ENCODE measurements at regions not wholly inside any gene's neighbourhood (a gene's known extent, or its start where the extent isn't known, plus 50 kb on each side); places are given as distances from the start of the nearest gene placed in this dataset.

DNA sequence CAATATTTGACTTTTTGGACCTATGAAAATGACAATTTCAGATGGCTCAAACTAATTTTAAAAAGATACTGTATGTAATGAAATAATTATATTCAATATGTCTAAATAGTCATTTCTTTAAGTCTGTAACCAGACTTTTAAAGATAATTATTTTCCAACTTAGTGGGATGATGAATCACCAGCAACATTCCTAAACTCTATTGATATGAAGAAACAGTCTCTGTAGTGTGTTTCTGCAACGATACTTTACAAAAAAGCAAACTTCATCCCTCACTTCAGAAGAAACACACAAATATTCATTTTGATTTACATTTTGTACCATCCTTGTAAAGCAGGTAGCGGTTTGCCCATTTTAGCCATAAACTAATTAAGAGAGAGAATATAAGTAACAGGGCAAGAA lies 417.4 kb downstream of the EFNB2 start:
- no peak for DNase-seq
- intact Hi-C loops (cut with DNase I), result no loop called here

DNA sequence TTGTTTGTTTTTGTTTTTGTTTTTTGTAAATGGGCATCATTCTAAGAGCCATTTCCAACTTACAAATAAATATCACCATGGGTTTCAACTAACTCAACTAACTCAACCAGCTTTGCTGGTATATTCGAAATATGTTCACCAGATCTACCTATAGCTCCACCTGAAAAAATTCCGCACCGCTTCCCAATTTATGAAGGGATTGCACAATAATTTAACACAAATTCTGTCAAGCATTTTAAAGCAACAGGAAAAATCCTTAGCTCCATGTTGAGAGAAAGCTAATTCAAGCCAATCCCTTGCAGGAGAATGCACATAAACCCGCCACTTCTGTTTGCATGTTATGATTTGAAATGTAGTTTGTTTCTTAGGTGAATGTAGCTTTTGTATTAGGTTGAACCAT lies 417.8 kb downstream of the EFNB2 start:
- DNase-seq, result no peak
- intact Hi-C loops (cut with DNase I), result no loop called here

DNA sequence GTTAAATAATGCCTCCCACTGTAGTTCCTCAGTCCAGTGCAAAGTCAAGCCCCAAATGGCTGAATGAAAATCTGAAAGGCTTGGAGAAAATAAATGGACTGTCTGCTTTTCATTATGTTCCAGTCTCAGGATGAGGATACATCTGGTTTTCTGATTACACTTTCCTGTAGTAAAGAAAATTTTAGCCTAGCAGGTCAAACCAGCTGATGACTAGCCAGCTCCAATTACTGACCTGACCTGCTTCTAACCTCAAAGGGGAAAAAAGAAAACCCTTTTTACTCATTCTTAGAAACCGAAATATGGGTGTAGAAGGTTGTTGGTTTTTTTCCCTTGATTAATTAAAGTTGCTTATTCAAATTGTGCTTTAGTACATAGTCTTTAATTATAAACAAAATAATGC lies 418.4 kb downstream of the EFNB2 start:
- DNase-seq, result no peak
- intact Hi-C loops (cut with DNase I), result no loop called here

DNA sequence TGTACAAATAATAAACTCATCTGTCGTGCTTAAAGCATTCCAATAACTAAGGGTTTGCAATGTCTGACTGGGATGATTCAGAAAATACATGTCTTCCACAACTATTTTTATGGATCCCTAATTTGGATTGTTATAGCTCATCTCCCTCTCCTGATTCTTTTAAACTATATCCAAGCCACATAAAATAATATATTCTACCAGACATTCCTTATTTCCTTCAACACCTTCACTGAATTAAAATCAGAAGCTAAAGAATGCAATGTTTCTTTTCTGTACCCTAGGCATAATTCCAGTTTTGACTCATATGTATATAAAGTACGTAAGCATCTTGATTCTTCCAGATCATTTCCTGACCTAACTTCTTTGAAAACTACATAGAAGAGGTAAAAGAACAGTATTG lies 420.4 kb downstream of the EFNB2 start:
- DNase-seq, result no peak
- intact Hi-C loops (cut with DNase I), result no loop called here

DNA sequence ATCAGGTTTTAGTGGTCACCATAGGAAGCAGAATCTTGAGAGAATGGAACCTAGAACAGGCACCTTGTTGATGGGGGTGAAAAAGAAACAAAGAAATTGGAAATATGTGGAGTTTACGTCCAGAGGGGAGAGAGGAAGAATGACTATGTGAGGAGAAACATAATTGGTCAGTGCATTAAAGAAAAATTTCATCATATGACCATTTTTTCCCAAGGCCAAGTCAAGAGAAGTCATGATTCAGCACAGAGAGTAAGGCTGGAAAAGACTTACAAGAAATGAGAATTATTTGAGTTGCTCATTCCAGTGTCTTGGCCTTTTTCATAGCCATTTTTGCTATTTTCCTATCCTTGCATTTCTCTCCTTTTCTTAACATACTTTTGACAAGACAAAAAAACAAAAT lies 421.7 kb downstream of the EFNB2 start:
- DNase-seq, result no peak
- intact Hi-C loops (cut with DNase I), result no loop called here

DNA sequence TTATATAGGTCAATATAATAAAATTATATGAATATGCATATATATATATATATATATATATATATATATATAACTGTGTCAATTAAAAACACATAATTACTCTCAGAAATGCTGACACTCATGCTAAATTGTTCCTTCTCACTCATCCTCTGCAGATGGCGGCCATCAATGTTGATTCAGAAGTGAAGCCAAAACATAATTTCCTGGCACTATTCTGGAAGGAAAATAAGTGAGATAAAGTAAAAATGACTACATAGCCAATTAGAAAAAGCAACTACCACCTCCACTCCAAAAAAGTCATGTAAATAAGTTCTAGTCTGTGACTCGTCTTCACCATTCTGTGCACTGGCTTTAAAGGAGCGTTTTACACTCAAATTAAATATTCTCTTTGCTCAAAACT lies 423.3 kb downstream of the EFNB2 start:
- intact Hi-C loops (cut with DNase I), result no loop called here
- no peak for DNase-seq

DNA sequence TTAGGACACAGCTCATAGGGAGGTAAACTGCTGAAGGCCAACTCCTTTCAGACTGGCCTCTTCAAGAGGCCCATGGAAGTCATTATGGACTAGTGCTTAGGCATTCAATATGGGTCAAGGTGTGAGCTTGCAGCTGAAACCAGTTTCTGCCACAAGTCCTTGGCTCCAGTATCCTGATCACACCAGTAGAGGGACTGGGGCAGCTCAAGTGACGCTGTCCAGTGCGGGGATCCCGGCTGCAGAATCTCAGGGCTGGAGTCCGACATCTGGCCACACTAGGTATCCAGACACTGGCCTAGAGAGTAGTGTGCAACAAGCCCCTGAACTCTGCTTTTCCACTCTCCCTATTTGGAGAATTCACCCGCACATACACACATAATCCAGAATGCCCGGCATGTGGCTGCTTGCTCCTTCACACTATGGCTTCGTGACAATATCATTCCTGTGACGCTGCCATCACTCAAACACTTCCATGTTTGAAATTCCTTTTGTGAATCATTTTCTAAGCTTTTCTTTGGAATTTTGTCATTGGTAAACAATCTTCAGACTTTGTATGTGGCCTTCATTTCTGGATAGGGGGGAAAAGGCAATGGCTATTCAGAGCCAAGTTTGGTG lies 425.1 kb downstream of the EFNB2 start:
- intact Hi-C loops (cut with DNase I), result no loop called here
- no peak for DNase-seq

DNA sequence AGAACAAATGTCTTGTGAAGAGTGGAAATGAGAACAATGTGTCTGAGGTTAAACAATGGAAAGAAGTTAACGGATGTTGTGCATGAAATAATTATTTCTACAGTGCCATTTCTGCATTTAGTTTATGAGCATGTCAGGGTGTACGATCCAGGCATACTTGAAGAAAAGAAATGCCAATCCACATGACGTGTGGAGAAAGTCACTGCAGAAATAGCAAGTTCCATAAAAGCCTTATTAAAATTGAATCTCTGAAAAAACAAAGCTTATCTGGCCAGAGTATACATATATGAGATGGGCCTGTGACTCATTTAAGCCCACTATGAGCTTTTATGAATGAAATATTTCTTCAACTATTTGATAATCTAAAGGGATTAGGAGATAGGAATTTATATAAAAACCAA lies 426.1 kb downstream of the EFNB2 start:
- DNase-seq, result no peak
- intact Hi-C loops (cut with DNase I), result no loop called here

DNA sequence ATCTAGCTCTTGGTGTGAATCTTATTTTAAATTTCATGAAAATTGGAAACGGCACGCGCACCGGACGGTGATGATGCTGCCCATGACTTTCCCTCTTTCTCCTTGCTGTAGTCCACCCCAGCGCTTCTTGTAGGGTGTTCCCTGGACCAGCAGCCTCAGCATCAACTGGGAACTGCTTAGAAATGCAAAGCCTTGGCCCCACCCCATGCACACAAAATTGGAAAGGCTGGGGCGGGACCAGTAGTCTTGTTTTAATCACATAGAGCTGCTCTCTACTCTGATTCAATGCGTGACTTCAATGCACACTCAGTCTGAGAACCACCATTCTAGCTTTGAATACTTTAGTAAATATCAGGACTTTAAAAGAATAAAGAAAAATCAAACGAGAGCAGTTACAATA lies 427.1 kb downstream of the EFNB2 start:
- intact Hi-C loops (cut with DNase I), result no loop called here
- DNase-seq, result no peak

DNA sequence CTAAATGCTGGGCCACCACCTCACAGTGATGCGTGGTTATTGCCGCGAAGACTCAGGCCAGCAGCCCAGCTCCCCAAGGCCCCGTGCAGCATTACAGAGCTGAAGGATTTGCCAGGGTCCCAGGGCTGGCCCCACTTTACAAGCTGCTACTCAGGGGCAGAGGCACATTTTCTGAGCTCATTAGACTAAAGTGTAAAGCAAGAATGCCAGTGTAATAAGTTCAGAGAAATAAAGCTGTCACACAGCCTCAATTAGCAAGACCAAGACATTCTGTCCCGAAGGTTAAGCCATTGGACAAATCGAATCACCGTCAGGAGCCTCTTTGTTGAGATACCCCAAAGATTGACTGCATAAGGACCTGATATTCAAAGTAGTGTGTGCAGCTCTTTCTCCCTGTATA lies 428.4 kb downstream of the EFNB2 start:
- intact Hi-C loops (cut with DNase I), result no loop called here
- DNase-seq, result no peak

DNA sequence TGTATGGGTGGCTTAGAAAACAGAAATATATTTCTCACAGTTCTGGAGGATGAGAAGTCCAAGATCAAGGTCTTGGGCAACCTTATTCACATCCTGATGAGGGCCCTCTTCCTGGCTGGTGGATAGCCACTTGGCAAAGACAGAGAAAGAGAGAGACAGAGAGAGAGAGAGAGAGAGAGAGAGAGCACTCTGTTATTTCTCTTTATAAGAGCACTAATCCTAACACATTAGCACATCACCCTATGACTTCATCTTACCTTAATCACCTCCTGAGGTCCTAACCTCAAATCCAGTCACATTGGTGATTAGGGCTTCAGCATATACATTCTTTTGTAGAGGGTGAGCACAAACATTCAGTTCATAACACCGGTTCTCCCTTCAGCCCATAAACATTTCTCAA lies 430.3 kb downstream of the EFNB2 start:
- intact Hi-C loops (cut with DNase I), result no loop called here
- no peak for DNase-seq

DNA sequence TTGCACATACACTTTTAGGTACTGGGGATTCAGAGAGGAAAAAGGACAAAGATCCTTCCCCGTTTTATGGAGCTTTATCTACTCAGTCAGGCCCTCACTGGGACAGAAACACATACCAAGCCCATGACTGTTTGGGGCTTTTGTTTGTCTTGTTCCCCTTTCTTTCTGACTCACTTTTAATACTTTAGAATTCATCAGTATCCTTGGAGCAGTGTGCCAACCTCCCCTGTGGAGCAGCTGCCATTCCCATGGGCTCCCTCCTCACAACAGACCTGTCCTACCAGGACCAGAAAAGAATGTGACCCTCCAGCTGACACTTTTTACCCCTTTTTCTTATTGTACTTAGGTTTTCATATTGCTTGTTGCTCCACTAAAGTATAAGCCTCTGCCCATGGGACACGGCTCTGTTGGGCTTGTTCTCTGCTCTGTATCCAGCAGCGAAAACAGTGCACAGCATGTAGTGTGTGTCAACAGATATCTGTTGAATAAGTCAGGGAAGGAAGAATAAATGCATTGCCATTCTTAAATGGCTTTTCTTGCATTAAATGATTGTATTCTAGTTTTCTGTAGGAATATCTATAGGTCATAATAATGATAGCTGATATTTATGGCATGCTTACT lies 431.1 kb downstream of the EFNB2 start:
- intact Hi-C loops (cut with DNase I), result no loop called here
- no peak for DNase-seq

DNA sequence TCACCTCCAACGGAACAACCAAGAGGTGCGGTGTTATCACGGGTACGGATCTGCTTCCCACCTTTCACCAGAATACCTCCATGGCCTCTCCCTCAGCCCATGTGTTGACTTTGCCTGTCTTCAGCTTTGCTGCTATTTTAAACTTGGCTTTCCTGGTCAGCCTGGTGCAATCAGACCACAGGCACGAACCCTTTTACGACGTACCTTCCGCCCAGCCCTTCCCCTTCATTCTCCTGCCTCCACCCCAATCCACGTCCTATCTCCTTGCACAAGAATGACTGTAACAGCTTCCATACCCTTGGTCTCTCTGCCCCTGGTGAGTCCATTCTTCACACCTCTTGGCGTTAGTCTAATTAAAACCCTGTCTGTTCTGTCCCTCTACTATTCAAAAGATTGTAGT lies 431.7 kb downstream of the EFNB2 start:
- DNase-seq, result no peak
- intact Hi-C loops (cut with DNase I), result no loop called here

DNA sequence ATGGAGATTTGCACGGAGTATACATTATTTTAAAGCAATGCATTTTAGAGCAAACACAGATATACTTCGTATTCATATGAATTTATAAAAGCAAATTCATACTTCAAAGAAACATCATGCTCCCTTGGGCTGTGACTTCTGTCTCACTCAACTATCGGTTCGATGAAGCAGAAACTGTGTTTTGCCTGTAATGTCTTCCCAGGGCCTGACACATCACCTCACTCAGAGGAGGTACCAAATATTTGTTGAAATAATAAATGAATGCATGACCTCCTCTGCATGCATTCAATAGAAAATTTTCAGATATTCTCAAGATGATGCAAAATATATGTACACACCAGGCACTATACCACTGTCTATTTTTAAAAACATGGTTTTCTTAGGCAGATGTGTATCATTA lies 432.7 kb downstream of the EFNB2 start:
- intact Hi-C loops (cut with DNase I), result no loop called here
- no peak for DNase-seq

DNA sequence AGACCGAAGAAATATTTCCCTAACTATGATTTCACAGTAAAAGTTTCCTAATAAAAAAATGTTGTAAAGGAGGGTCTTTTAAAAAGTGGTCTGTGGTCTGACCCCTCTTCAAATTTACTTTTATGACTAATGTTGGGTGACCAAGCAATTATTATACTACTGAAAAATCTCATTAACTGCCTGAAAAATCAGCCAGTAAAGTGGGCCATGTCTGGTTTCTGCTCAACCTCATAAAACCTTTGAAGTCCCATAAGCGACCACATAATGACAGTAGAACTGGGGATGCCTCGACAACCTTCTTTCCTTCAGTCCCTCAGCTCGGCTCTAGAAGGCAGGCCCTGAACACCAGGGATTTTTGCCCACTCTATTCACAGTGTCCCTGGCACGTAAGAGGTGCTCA lies 434.3 kb downstream of the EFNB2 start:
- intact Hi-C loops (cut with DNase I), result no loop called here
- DNase-seq, result no peak

DNA sequence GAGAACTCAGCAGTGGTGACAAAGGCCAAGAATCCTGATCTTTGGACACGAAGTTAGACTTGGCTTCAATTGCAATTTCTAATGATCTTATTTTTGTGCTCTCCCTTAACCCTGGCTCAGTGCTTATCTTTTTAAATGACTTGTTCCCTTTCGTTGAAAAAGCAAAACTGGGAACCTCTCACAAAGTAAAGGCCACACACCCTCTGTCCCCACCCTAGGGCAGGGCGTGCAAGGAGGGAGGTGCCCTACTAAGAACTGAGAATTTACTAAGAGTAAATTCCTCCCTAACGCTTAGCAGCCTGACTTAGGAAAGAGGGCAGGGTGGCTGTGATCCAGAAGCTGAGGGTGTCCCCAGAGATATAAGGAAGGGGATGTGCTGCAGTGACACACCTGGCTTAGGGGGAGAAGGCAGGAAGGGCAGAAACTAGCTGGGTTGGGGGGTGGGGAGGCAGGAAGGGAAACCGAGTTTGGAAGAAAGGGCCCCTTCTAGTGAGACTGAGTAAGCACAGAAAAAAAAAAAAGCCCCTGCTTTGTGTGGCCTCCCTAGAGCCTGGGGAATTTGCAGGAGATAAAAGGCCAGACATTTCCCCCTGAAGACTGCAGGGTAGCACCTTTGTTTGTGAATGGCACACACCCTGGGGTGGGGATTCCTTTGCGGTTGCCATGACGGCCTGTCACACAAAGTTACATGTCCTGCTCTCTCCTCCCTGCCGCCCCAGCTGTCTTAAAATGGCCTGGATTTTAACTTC lies 435.1 kb downstream of the EFNB2 start:
- no peak for DNase-seq
- intact Hi-C loops (cut with DNase I), result no loop called here

DNA sequence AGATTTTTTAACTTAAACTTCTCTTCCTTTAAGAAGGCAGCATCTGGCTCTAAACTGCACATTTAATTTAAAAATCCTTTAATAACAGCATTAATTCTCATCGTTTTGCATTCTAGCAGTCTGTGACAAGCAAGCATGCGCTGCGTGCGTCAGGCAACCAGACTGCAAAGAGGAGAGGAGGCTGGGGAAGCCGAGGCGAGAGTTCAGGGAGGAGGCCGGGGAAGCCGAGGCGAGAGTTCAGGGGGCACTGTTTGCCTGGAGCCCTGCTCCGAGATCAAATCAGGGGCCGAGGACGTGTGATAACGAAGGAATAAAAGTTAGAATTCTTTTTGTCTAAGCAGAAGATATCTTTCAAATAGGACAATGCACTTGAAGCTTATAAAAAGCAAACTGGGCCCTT lies 435.7 kb downstream of the EFNB2 start:
- intact Hi-C loops (cut with DNase I), result no loop called here

DNA sequence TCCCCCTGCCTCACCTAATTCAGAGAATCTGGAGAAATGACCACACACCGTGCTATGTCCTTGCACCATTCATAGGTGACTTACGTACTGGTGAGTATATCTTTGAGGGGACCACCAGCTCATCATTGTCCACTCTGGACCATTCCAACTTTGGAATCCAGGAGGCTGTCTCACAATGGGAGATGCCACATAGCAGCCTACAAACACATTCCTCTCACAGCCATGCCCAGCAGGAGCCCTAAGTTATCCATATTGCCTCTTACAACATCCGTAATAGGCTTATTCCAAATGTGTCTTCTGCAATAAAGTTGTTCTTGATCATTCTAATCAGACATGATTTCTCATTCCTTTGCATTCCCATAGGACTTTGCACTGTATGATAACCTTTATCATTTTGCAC lies 436.7 kb downstream of the EFNB2 start:
- DNase-seq, result no peak
- intact Hi-C loops (cut with DNase I), result no loop called here

More for the DNA sequence above, 435.7 kb downstream of the EFNB2 start:
- DNase-seq, result peak in 8 of 42 donors; percentile 20 to 51 (median 36)

DNA sequence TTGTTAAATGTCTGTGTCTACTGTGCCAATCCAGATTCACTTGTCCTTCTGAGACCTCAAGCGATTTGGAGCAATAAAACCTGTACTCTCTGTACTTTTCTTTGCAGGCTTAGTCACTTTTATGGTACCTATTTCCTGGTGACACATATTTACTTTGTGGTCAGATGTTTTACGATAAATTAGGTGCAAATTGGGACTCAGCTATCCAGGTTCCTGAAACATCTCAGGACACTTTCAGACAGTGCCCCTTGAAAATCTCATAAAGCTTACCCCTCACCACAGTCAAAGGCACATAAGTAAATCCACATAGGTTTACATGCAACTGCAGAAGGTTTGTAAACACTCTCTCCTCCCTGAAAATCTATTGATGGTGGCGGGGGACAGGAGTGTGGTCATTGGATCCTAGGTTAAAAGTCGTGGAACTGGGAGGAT lies 438.8 kb downstream of the EFNB2 start:
- DNase-seq, result no peak
- intact Hi-C loops (cut with DNase I), result no loop called here

DNA sequence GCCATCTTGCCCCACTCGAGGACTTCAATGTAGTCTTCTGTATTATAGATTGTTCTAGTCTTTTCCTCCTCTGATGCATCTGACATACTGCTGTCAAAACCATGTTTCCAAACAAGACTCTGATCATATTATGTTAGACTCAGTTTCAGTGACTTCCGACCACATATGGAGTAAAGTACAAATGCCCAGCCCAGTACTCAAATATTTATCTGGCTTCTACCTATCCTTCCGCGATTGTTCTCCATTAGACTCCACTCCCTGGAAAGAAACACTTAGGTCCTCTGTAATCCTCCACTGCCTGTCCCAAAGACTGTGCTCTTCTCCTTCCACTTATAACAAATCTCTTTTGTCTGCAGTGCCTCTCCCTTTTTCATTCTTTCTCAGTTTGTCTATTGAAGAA lies 439.5 kb downstream of the EFNB2 start:
- intact Hi-C loops (cut with DNase I), result no loop called here
- DNase-seq, result no peak

DNA sequence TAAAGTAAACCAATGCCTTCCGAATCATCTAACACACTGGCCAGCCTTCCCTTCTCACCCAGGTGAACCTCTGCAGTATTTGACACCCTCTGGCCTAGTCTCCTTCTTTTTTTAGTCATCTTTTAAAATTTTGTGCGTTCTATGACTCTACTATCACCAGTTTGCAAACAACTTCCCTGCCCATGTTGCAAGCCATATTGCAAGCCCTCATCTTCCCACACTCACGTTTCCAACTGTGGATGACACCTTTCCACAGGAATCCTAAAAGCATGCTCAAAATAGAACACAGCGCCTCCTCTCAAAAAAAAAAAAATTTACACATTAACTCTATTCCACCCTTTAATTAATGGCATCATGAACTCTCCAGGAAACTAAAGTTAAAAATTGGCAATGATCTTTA lies 440.1 kb downstream of the EFNB2 start:
- no peak for DNase-seq
- intact Hi-C loops (cut with DNase I), result no loop called here
